A549 (cell line): ENCODE measurements at regions not wholly inside any gene's neighbourhood (a gene's known extent, or its start where the extent isn't known, plus 50 kb on each side); places are given as distances from the start of the nearest gene placed in this dataset.

Source experiments
- EP300 ChIP-seq, 2 experiments: fragments of >200 bp; sonication (Bioruptor Twin); formaldehyde crosslinking; IDR thresholded peaks; 2 replicates in 1 of 2; 3 replicates in 1 of 2; pipeline ENCODE4 v1.6.1; 2016 to 2017
- MAZ ChIP-seq: fragments of 150-350 bp; IDR thresholded peaks from 2 replicates; pipeline ENCODE4 v1.6.1; 2014; ENCODE audit warnings: antibody characterized with exemption, low read depth, low read length, borderline replicate concordance
- NR3C1 ChIP-seq: fragments of >200 bp; sonication (Bioruptor Twin); formaldehyde crosslinking; IDR thresholded peaks from 3 replicates; pipeline ENCODE4 v1.6.1; 2017
- POLR2A ChIP-seq: IDR thresholded peaks from 2 replicates; pipeline ENCODE4 v1.6.1; 2012; ENCODE audit warnings: mild to moderate bottlenecking, low read length
- TP53 ChIP-seq: fragments of 250-450 bp; sonication (Bioruptor Pico); IDR thresholded peaks from 2 replicates; pipeline ENCODE4 v1.5.0; 2021; ENCODE audit warnings: mild to moderate bottlenecking, moderate library complexity
- TF ChIP-seq, protein P1 (sequence below): fragments of >200 bp; sonication (Bioruptor Twin); formaldehyde crosslinking; IDR thresholded peaks from 3 replicates; pipeline ENCODE4 v1.5.1; 2016
- TF ChIP-seq, protein P2 (sequence below): fragments of 150-350 bp; IDR thresholded peaks from 2 replicates; pipeline ENCODE4 v1.6.1; 2014; ENCODE audit warnings: low read depth, mild to moderate bottlenecking, low read length

DNA sequence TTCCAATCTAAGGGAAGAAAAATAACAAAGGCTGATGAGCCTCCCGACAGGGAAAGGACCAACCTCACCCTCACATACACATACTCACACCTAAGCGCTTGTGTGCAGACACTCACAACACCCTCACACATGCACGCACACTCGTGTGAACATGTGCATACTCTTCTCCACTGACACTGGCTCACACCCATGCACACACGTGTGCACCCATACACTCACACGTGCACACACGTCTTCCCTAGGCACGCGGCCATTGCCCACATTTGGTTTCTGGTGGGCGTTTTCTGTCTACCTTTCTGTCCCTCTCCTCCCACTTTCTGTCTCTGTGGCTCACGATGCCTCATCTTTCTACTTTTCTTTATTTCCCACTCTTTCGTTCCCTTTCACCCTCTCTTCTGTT is 169.7 kb upstream of the MVB12B start:
- TF ChIP-seq, protein P1, sequence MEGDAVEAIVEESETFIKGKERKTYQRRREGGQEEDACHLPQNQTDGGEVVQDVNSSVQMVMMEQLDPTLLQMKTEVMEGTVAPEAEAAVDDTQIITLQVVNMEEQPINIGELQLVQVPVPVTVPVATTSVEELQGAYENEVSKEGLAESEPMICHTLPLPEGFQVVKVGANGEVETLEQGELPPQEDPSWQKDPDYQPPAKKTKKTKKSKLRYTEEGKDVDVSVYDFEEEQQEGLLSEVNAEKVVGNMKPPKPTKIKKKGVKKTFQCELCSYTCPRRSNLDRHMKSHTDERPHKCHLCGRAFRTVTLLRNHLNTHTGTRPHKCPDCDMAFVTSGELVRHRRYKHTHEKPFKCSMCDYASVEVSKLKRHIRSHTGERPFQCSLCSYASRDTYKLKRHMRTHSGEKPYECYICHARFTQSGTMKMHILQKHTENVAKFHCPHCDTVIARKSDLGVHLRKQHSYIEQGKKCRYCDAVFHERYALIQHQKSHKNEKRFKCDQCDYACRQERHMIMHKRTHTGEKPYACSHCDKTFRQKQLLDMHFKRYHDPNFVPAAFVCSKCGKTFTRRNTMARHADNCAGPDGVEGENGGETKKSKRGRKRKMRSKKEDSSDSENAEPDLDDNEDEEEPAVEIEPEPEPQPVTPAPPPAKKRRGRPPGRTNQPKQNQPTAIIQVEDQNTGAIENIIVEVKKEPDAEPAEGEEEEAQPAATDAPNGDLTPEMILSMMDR: no peak
- TF ChIP-seq, protein P2, sequence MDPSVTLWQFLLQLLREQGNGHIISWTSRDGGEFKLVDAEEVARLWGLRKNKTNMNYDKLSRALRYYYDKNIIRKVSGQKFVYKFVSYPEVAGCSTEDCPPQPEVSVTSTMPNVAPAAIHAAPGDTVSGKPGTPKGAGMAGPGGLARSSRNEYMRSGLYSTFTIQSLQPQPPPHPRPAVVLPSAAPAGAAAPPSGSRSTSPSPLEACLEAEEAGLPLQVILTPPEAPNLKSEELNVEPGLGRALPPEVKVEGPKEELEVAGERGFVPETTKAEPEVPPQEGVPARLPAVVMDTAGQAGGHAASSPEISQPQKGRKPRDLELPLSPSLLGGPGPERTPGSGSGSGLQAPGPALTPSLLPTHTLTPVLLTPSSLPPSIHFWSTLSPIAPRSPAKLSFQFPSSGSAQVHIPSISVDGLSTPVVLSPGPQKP: no peak
- TF ChIP-seq TP53 (CRISPR knock-in tag): no peak
- TF ChIP-seq NR3C1: no peak
- TF ChIP-seq MAZ: no peak
- TF ChIP-seq EP300 (IDR thresholded peaks at IDR 0.05): no peak
- no peak for TF ChIP-seq POLR2A
